B cell (primary cell): ENCODE measurements at regions not wholly inside any gene's neighbourhood (a gene's known extent, or its start where the extent isn't known, plus 50 kb on each side); places are given as distances from the start of the nearest gene placed in this dataset.

Experiments used
- CTCF ChIP-seq: fragments of 200-600 bp; IDR thresholded peaks from one replicate; pipeline ENCODE4 v1.8.0; 2022; ENCODE audit warnings: antibody characterized with exemption, mild to moderate bottlenecking
- EZH2 ChIP-seq: IDR thresholded peaks from 2 replicates; pipeline ENCODE4 v1.6.1; 2012; ENCODE audit warnings: borderline replicate concordance, low read depth, mild to moderate bottlenecking, moderate library complexity, low read length; ENCODE audit not compliant: insufficient read depth, poor library complexity, severe bottlenecking

- no peak for TF ChIP-seq CTCF
- TF ChIP-seq EZH2 = no peak
Measured at GRCh38 chr16:85341972-85342695, 229.9 kb upstream of the CIBAR2 start.
